ENCODE measurements at regions not wholly inside any gene's neighbourhood (a gene's known extent, or its start where the extent isn't known, plus 50 kb on each side); places are given as distances from the start of the nearest gene placed in this dataset.

DNA sequence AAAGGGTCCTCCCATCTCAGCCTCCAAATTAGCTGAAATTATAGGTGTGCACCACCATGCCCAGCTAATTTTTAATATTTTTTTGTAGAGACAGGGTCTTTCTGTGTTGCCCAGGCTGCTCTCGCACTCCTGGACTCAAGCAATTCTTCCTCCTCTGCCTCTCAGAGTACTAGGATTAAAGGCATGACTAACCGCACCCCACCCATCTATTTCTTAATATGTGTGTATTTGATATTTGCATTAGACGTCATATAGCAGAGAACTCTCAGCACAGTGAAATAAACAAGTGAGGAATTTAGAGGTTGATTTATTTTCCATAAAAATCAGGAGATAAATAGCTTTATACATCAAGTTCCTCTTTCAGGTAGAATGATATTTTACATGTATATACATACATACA lies 213.5 kb downstream of the FSIP2 start:
- no peaks in the 10 kb centered on the region for H3K9me3 ChIP-seq (ENCODE audit: insufficient read depth, low read depth, low read length)
- no peaks in the 10 kb centered on the region for H3K9me2 ChIP-seq (replicated peaks; ENCODE audit: low read depth, low read length)
- H3K27me3 ChIP-seq (ENCODE audit: insufficient read depth, low read length, poor library complexity, severe bottlenecking) = no peaks in the 10 kb centered on the region
- no peak overlapping the region for H3K9ac ChIP-seq (ENCODE audit: low read depth, low read length, poor library complexity, severe bottlenecking)
- no peaks in the 10 kb centered on the region for H3K79me2 ChIP-seq (ENCODE audit: insufficient read depth, low read length)
- no peak overlapping the region for H3K4me2 ChIP-seq (ENCODE audit: low read depth, low read length, poor library complexity, severe bottlenecking)
- H3F3A ChIP-seq (ENCODE audit: low read depth) = no peaks in the 10 kb centered on the region
- TF ChIP-seq, protein P1, sequence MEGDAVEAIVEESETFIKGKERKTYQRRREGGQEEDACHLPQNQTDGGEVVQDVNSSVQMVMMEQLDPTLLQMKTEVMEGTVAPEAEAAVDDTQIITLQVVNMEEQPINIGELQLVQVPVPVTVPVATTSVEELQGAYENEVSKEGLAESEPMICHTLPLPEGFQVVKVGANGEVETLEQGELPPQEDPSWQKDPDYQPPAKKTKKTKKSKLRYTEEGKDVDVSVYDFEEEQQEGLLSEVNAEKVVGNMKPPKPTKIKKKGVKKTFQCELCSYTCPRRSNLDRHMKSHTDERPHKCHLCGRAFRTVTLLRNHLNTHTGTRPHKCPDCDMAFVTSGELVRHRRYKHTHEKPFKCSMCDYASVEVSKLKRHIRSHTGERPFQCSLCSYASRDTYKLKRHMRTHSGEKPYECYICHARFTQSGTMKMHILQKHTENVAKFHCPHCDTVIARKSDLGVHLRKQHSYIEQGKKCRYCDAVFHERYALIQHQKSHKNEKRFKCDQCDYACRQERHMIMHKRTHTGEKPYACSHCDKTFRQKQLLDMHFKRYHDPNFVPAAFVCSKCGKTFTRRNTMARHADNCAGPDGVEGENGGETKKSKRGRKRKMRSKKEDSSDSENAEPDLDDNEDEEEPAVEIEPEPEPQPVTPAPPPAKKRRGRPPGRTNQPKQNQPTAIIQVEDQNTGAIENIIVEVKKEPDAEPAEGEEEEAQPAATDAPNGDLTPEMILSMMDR (conservative IDR thresholded peaks at IDR 0.05; ENCODE audit: low read length) = no peak
- no peak for TF ChIP-seq EZH2phosphoT487 (IDR thresholded peaks at IDR 0.05; ENCODE audit: borderline replicate concordance)
- H4K20me1 ChIP-seq (ENCODE audit: insufficient read depth, low read length, poor library complexity, severe bottlenecking) = no peaks in the 10 kb centered on the region
- H3K4me1 ChIP-seq (ENCODE audit: insufficient read depth, low read length, poor library complexity, severe bottlenecking) = no peaks in the 10 kb centered on the region
- no peak overlapping the region for H3K4me3 ChIP-seq (ENCODE audit: low read length, poor library complexity, severe bottlenecking)
- no peak overlapping the region for H2AFZ ChIP-seq (ENCODE audit: low read length)
- no peaks in the 10 kb centered on the region for H3K36me3 ChIP-seq (ENCODE audit: insufficient read depth, low read length)

DNA sequence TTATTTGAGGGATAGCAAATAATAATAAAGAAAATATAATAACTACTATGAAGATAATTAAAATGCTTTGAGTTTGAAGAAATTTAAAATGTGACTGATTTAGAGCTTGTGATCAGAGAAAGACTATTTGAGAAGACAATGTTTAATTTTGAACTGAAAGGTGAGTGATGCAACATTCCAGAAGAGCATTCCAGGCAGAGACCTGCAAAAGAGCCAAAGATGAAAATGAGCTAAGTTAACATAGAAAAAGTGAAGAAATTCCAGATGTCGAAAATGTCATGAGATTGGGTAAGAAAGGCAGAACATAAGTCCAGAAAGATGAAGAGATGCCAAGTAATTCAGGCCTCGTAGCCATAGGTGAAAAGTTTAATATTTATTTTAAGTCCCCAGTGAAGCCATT lies 215.8 kb downstream of the FSIP2 start:
- Histone ChIP-seq H3K9me3 (ENCODE audit: insufficient read depth, low read depth, low read length) (no peaks in the 10 kb centered on the region), H3F3A (ENCODE audit: low read depth) (no peaks in the 10 kb centered on the region), H3K9ac (ENCODE audit: low read depth, low read length, poor library complexity, severe bottlenecking) (no peak overlapping the region), H3K4me3 (ENCODE audit: low read length, poor library complexity, severe bottlenecking) (no peak overlapping the region), H3K79me2 (ENCODE audit: insufficient read depth, low read length) (no peaks in the 10 kb centered on the region), H3K4me1 (ENCODE audit: insufficient read depth, low read length, poor library complexity, severe bottlenecking) (no peaks in the 10 kb centered on the region), H2AFZ (ENCODE audit: low read length) (no peak overlapping the region), H3K4me2 (ENCODE audit: low read depth, low read length, poor library complexity, severe bottlenecking) (no peak overlapping the region), H3K9me2 (replicated peaks; ENCODE audit: low read depth, low read length) (no peaks in the 10 kb centered on the region), H3K27me3 (ENCODE audit: insufficient read depth, low read length, poor library complexity, severe bottlenecking) (no peaks in the 10 kb centered on the region), H3K36me3 (ENCODE audit: insufficient read depth, low read length) (no peaks in the 10 kb centered on the region), H4K20me1 (ENCODE audit: insufficient read depth, low read length, poor library complexity, severe bottlenecking) (no peaks in the 10 kb centered on the region)
- TF ChIP-seq, protein P1 (conservative IDR thresholded peaks at IDR 0.05; ENCODE audit: low read length) = no peak
- no peak for TF ChIP-seq EZH2phosphoT487 (IDR thresholded peaks at IDR 0.05; ENCODE audit: borderline replicate concordance)

DNA sequence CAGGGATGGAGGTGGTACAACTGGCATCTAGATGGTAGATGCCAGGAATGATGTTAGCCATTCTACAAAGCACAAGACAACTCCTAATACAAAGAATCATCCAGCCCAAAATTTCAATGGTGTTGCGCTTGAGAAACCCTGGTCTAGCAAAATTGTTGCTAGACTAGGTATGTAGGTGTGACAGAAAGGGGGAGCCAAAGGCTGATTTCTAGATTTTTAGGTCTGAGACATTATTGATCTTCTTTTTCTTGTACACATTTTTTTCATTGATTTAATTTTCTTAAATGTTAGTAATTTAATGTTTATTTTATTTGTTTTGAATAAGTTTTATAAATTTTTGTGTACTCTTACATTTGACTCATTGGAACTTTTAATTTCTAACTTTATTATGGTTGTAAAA lies 216.4 kb downstream of the FSIP2 start:
- H3K9me2 ChIP-seq (replicated peaks; ENCODE audit: low read depth, low read length) = no peaks in the 10 kb centered on the region
- no peaks in the 10 kb centered on the region for H3K4me1 ChIP-seq (ENCODE audit: insufficient read depth, low read length, poor library complexity, severe bottlenecking)
- H3K27me3 ChIP-seq (ENCODE audit: insufficient read depth, low read length, poor library complexity, severe bottlenecking) = no peaks in the 10 kb centered on the region
- no peak overlapping the region for H3K9ac ChIP-seq (ENCODE audit: low read depth, low read length, poor library complexity, severe bottlenecking)
- no peaks in the 10 kb centered on the region for H3K9me3 ChIP-seq (ENCODE audit: insufficient read depth, low read depth, low read length)
- TF ChIP-seq, protein P1 (conservative IDR thresholded peaks at IDR 0.05; ENCODE audit: low read length) = no peak
- no peak for TF ChIP-seq EZH2phosphoT487 (IDR thresholded peaks at IDR 0.05; ENCODE audit: borderline replicate concordance)
- H3K36me3 ChIP-seq (ENCODE audit: insufficient read depth, low read length) = no peaks in the 10 kb centered on the region
- H2AFZ ChIP-seq (ENCODE audit: low read length) = no peak overlapping the region
- H3K79me2 ChIP-seq (ENCODE audit: insufficient read depth, low read length) = no peaks in the 10 kb centered on the region
- H3K4me3 ChIP-seq (ENCODE audit: low read length, poor library complexity, severe bottlenecking) = no peak overlapping the region
- H3F3A ChIP-seq (ENCODE audit: low read depth) = no peaks in the 10 kb centered on the region
- no peak overlapping the region for H3K4me2 ChIP-seq (ENCODE audit: low read depth, low read length, poor library complexity, severe bottlenecking)
- no peaks in the 10 kb centered on the region for H4K20me1 ChIP-seq (ENCODE audit: insufficient read depth, low read length, poor library complexity, severe bottlenecking)

All from Loucy (cell line).